Mammary epithelial cell (primary cell): ENCODE measurements at regions not wholly inside any gene's neighbourhood (a gene's known extent, or its start where the extent isn't known, plus 50 kb on each side); places are given as distances from the start of the nearest gene placed in this dataset.

ENCODE experiments used
- EZH2 ChIP-seq: IDR thresholded peaks from 2 replicates; pipeline ENCODE4 v1.6.1; 2012; ENCODE audit warnings: low read length, inconsistent platforms, borderline replicate concordance
- TF ChIP-seq, protein P1 (sequence below), 2 donors: IDR thresholded peaks in 1 of 2; conservative IDR thresholded peaks in 1 of 2; 2 replicates each; pipeline ENCODE4 v1.5.1; 2011 to 2012; ENCODE audit warnings: inconsistent platforms in 2 of 2, low read length in 2 of 2, mild to moderate bottlenecking in 2 of 2, control low read depth in 1 of 2, low read depth in 1 of 2; ENCODE audit not compliant: insufficient read depth in 1 of 2; ENCODE audit errors: extremely low read depth in 1 of 2

GRCh38 chr9:124105266-124105665 lies 93.7 kb downstream of the LHX2 start:
- TF ChIP-seq, protein P1, sequence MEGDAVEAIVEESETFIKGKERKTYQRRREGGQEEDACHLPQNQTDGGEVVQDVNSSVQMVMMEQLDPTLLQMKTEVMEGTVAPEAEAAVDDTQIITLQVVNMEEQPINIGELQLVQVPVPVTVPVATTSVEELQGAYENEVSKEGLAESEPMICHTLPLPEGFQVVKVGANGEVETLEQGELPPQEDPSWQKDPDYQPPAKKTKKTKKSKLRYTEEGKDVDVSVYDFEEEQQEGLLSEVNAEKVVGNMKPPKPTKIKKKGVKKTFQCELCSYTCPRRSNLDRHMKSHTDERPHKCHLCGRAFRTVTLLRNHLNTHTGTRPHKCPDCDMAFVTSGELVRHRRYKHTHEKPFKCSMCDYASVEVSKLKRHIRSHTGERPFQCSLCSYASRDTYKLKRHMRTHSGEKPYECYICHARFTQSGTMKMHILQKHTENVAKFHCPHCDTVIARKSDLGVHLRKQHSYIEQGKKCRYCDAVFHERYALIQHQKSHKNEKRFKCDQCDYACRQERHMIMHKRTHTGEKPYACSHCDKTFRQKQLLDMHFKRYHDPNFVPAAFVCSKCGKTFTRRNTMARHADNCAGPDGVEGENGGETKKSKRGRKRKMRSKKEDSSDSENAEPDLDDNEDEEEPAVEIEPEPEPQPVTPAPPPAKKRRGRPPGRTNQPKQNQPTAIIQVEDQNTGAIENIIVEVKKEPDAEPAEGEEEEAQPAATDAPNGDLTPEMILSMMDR (conservative IDR thresholded peaks at IDR 0.05 in 1 of 2, IDR thresholded peaks at IDR 0.05 in 1 of 2; ENCODE audit: extremely low read depth in 1 of 2, insufficient read depth in 1 of 2, low read depth in 1 of 2, low read length in 2 of 2), result no peak
- TF ChIP-seq EZH2, result no peak
